ENCODE measurements at regions not wholly inside any gene's neighbourhood (a gene's known extent, or its start where the extent isn't known, plus 50 kb on each side); places are given as distances from the start of the nearest gene placed in this dataset.

DNA sequence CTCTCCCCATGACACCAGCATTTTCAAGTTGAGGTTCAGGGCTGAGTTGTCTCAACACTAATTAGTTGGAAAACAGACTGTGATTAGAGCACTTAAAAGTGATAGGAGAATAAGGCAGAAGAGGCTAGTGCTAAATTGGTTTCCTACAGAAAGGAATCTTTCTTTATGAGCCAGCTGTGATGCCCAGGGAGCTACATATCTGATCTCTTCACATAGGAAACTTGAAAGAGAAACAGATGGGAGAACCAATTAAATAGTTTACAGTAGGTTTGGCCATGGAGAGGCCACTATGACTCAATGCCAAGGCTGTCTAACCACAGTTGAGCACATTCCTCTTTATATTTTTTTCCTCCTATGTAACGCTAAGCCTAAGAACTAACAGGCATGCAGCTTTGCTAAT, 418.3 kb upstream of the CYRIA start:
- Histone ChIP-seq H3K4me1 (no peaks in the 10 kb centered on the region), H3K9me3 (ENCODE audit: control insufficient read depth, low read length) (no peaks in the 10 kb centered on the region), H2AFZ (no peak overlapping the region), H3K36me3 (ENCODE audit: control insufficient read depth, insufficient read depth, low read length) (no peaks in the 10 kb centered on the region), H3K4me3 (ENCODE audit: low read depth, low read length) (no peak overlapping the region), H3K27me3 (ENCODE audit: control insufficient read depth, insufficient read depth, low read length) (no peaks in the 10 kb centered on the region), H3K79me2 (no peaks in the 10 kb centered on the region), H3K4me2 (ENCODE audit: low read length) (no peak overlapping the region), H3K9ac (no peak overlapping the region), H3K27ac (no peak overlapping the region)
- no peak for TF ChIP-seq CTCF (IDR thresholded peaks at IDR 0.05)

DNA sequence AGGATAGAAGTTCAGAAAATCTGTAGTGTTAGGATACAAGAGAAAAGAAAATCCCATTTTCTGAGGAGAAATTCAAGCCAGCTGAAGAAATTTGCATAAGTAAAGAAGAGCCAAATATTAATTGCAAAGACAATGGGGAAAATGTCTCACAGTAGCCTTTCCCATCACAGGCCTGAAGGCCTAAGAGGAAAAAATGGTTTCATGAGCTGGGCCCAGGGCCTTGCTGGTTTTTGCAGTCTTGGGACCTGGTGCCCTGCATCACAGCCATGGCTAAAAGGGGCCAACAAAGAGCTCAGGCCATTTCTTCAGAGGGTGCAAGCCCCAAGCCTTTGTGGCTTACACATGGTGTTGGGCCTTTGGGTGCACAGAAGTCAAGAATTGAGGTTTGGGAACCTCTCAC, 413.6 kb upstream of the CYRIA start:
- H2AFZ ChIP-seq = no peak overlapping the region
- H3K36me3 ChIP-seq (ENCODE audit: control insufficient read depth, insufficient read depth, low read length) = no peaks in the 10 kb centered on the region
- no peaks in the 10 kb centered on the region for H3K27me3 ChIP-seq (ENCODE audit: control insufficient read depth, insufficient read depth, low read length)
- H3K4me3 ChIP-seq (ENCODE audit: low read depth, low read length) = no peak overlapping the region
- no peak overlapping the region for H3K9ac ChIP-seq
- no peaks in the 10 kb centered on the region for H3K4me1 ChIP-seq
- no peaks in the 10 kb centered on the region for H3K79me2 ChIP-seq
- no peak overlapping the region for H3K4me2 ChIP-seq (ENCODE audit: low read length)
- no peak for TF ChIP-seq CTCF (IDR thresholded peaks at IDR 0.05)
- H3K9me3 ChIP-seq (ENCODE audit: control insufficient read depth, low read length) = no peaks in the 10 kb centered on the region
- H3K27ac ChIP-seq = no peak overlapping the region

- no peak overlapping the region for H2AFZ ChIP-seq
- H3K4me3 ChIP-seq (ENCODE audit: low read depth, low read length) = no peak overlapping the region
- H3K27me3 ChIP-seq (ENCODE audit: control insufficient read depth, insufficient read depth, low read length) = no peaks in the 10 kb centered on the region
- H3K9me3 ChIP-seq (ENCODE audit: control insufficient read depth, low read length) = no peaks in the 10 kb centered on the region
- no peak overlapping the region for H3K4me2 ChIP-seq (ENCODE audit: low read length)
- H3K79me2 ChIP-seq = no peaks in the 10 kb centered on the region
- no peak overlapping the region for H3K9ac ChIP-seq
- no peak overlapping the region for H3K27ac ChIP-seq
- no peaks in the 10 kb centered on the region for H3K36me3 ChIP-seq (ENCODE audit: control insufficient read depth, insufficient read depth, low read length)
- no peaks in the 10 kb centered on the region for H3K4me1 ChIP-seq
- no peak for TF ChIP-seq CTCF (IDR thresholded peaks at IDR 0.05)
Observed at GRCh38 chr2:17076533-17076932, 410.9 kb upstream of the CYRIA start.

DNA sequence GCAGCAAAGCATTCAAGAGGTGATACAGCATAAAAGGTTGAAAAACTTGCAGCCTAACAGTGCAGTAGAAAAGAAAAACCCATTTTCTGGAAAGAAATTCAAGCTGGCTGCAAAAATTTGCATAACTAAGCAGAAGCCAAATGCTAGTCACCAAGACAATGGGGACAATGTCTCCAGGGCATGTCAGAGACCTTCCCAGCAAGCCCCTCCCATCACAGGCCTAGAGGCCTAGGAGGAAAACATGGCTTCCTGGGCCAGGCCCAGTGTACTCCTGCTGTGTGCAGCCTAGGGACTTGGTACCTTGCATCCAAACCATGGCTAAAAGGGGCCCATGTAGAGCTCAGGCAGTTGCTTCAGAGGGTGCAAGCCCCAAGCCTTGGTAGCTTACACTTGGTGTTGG, 405.1 kb upstream of the CYRIA start:
- Histone ChIP-seq H3K27ac (no peak overlapping the region), H3K4me3 (ENCODE audit: low read depth, low read length) (no peak overlapping the region)
- no peak for TF ChIP-seq CTCF (IDR thresholded peaks at IDR 0.05)

GRCh38 chr2:17069564-17069963, 403.9 kb upstream of the CYRIA start:
- no peak overlapping the region for H3K4me3 ChIP-seq (ENCODE audit: low read depth, low read length)
- no peaks in the 10 kb centered on the region for H3K27me3 ChIP-seq (ENCODE audit: control insufficient read depth, insufficient read depth, low read length)
- H3K79me2 ChIP-seq = no peaks in the 10 kb centered on the region
- H3K4me2 ChIP-seq (ENCODE audit: low read length) = no peak overlapping the region
- H3K4me1 ChIP-seq = no peaks in the 10 kb centered on the region
- no peak overlapping the region for H3K9ac ChIP-seq
- H3K27ac ChIP-seq = no peak overlapping the region
- H2AFZ ChIP-seq = no peak overlapping the region
- no peak for TF ChIP-seq CTCF (IDR thresholded peaks at IDR 0.05)
- no peaks in the 10 kb centered on the region for H3K9me3 ChIP-seq (ENCODE audit: control insufficient read depth, low read length)
- H3K36me3 ChIP-seq (ENCODE audit: control insufficient read depth, insufficient read depth, low read length) = no peaks in the 10 kb centered on the region

More for the DNA sequence above, 405.1 kb upstream of the CYRIA start:
- Histone ChIP-seq H3K27me3 (ENCODE audit: control insufficient read depth, insufficient read depth, low read length) (no peaks in the 10 kb centered on the region), H2AFZ (no peak overlapping the region), H3K79me2 (no peaks in the 10 kb centered on the region), H3K9me3 (ENCODE audit: control insufficient read depth, low read length) (no peaks in the 10 kb centered on the region), H3K4me1 (no peaks in the 10 kb centered on the region), H3K4me2 (ENCODE audit: low read length) (no peak overlapping the region), H3K9ac (no peak overlapping the region), H3K36me3 (ENCODE audit: control insufficient read depth, insufficient read depth, low read length) (no peaks in the 10 kb centered on the region)

Measured in parathyroid adenoma (tissue), 2 donors.